HCT116 (cell line): ENCODE measurements at regions not wholly inside any gene's neighbourhood (a gene's known extent, or its start where the extent isn't known, plus 50 kb on each side); places are given as distances from the start of the nearest gene placed in this dataset.

Source experiments
- EGR1 ChIP-seq: IDR thresholded peaks from 2 replicates; pipeline ENCODE4 v1.6.1; 2012; ENCODE audit warnings: low read depth
- POLR2A ChIP-seq: IDR thresholded peaks from 2 replicates; pipeline ENCODE4 v1.7.0; 2011; ENCODE audit warnings: borderline replicate concordance; ENCODE audit not compliant: insufficient read depth, insufficient read length; ENCODE audit errors: extremely low read depth

DNA sequence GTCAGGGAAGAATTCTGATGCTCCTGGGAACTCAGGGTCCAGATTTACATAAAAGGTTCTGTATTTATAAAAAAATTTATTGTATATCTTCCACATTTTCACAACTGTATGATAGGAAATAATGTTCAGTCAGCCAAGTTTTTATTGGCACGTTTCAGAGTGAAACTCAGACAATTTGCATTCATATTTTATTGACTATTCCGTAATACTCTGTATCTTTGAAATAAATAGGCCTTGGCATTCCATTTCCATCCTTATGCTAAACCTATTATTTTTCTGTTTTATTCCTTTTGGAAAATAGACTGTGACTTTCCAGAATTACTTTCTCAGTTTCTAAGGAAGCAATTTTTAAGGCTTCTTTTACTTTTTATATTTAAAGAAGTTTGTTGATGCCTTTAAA, 329.0 kb downstream of the OLFM3 start:
- TF ChIP-seq POLR2A (no peak), EGR1 (no peak)
